HCT116 (cell line): ENCODE measurements at regions not wholly inside any gene's neighbourhood (a gene's known extent, or its start where the extent isn't known, plus 50 kb on each side); places are given as distances from the start of the nearest gene placed in this dataset.
"Not testable (repeated sequence)": the region's sequence is repeated elsewhere in the genome, so short reads cannot be mapped to it uniquely, and the experiment has no call there.

Experiments
- FOSL1 ChIP-seq: IDR thresholded peaks from 2 replicates; pipeline ENCODE4 v1.6.1; 2012; ENCODE audit warnings: low read depth
- JUND ChIP-seq: IDR thresholded peaks from 2 replicates; pipeline ENCODE4 v1.6.1; 2012
- POLR2A ChIP-seq: IDR thresholded peaks from 2 replicates; pipeline ENCODE4 v1.7.0; 2011; ENCODE audit warnings: borderline replicate concordance; ENCODE audit not compliant: insufficient read depth, insufficient read length; ENCODE audit errors: extremely low read depth
- TF ChIP-seq, protein P1 (sequence below), 3 experiments: fragments of 200-600 bp in 1 of 3; sonication (generic) in 1 of 3; IDR thresholded peaks in 2 of 3; conservative IDR thresholded peaks in 1 of 3; 2 replicates each; pipeline ENCODE4 v1.5.1; 2012 to 2017; ENCODE audit warnings: low read depth in 2 of 3, low read length in 2 of 3, antibody characterized with exemption in 1 of 3, borderline replicate concordance in 1 of 3, control low read depth in 1 of 3, mild to moderate bottlenecking in 1 of 3, mixed read lengths in 1 of 3, mixed run types in 1 of 3, moderate library complexity in 1 of 3; ENCODE audit not compliant: insufficient read depth in 1 of 3
- TF ChIP-seq, protein P2 (sequence below): IDR thresholded peaks from 2 replicates; pipeline ENCODE4 v1.6.1; 2012; ENCODE audit warnings: low read depth

DNA sequence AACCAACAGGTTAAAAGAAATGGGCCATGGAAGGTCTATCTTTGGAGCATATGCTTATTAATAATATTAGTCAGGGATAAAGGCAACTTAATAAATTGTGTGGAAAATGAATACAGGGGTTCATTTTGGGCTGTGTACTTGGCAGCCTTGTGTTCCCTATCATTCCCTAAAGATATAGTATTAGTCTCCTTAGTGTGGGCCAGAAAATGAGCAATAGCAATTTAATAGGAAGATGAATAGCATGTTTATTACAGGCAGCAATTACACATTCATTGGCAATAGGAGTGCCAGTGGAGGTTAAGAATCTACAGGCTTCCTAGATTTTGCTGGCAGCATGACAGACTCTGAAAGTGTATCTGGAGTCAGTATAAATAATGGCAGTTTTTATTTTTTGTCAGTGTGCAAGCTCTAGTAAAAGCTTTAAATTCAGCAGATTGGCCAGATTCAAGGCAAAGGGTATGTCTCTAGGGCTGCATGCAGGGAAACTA is 98.7 kb upstream of the MTLN start:
- TF ChIP-seq, protein P1, sequence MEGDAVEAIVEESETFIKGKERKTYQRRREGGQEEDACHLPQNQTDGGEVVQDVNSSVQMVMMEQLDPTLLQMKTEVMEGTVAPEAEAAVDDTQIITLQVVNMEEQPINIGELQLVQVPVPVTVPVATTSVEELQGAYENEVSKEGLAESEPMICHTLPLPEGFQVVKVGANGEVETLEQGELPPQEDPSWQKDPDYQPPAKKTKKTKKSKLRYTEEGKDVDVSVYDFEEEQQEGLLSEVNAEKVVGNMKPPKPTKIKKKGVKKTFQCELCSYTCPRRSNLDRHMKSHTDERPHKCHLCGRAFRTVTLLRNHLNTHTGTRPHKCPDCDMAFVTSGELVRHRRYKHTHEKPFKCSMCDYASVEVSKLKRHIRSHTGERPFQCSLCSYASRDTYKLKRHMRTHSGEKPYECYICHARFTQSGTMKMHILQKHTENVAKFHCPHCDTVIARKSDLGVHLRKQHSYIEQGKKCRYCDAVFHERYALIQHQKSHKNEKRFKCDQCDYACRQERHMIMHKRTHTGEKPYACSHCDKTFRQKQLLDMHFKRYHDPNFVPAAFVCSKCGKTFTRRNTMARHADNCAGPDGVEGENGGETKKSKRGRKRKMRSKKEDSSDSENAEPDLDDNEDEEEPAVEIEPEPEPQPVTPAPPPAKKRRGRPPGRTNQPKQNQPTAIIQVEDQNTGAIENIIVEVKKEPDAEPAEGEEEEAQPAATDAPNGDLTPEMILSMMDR (IDR thresholded peaks at IDR 0.05 in 2 of 3, conservative IDR thresholded peaks at IDR 0.05 in 1 of 3; ENCODE audit: borderline replicate concordance in 1 of 3, insufficient read depth in 1 of 3, low read depth in 2 of 3, low read length in 2 of 3), result not testable (repeated sequence)
- not testable (repeated sequence) for TF ChIP-seq POLR2A, JUND, FOSL1
- TF ChIP-seq, protein P2, sequence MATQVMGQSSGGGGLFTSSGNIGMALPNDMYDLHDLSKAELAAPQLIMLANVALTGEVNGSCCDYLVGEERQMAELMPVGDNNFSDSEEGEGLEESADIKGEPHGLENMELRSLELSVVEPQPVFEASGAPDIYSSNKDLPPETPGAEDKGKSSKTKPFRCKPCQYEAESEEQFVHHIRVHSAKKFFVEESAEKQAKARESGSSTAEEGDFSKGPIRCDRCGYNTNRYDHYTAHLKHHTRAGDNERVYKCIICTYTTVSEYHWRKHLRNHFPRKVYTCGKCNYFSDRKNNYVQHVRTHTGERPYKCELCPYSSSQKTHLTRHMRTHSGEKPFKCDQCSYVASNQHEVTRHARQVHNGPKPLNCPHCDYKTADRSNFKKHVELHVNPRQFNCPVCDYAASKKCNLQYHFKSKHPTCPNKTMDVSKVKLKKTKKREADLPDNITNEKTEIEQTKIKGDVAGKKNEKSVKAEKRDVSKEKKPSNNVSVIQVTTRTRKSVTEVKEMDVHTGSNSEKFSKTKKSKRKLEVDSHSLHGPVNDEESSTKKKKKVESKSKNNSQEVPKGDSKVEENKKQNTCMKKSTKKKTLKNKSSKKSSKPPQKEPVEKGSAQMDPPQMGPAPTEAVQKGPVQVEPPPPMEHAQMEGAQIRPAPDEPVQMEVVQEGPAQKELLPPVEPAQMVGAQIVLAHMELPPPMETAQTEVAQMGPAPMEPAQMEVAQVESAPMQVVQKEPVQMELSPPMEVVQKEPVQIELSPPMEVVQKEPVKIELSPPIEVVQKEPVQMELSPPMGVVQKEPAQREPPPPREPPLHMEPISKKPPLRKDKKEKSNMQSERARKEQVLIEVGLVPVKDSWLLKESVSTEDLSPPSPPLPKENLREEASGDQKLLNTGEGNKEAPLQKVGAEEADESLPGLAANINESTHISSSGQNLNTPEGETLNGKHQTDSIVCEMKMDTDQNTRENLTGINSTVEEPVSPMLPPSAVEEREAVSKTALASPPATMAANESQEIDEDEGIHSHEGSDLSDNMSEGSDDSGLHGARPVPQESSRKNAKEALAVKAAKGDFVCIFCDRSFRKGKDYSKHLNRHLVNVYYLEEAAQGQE, result not testable (repeated sequence)
